Activated CD4-positive, alpha-beta T cell treated with anti-CD3 and anti-CD28 coated beads, Interleukin-2, amount 10 ng/mL, durations not matched to agents 24 days and 14 days (primary cell): ENCODE measurements at regions not wholly inside any gene's neighbourhood (a gene's known extent, or its start where the extent isn't known, plus 50 kb on each side); places are given as distances from the start of the nearest gene placed in this dataset.
"Not testable (repeated sequence)": the region's sequence is repeated elsewhere in the genome, so short reads cannot be mapped to it uniquely, and the experiment has no call there.

Experiments used
- DNase-seq: peaks from one replicate; pipeline ENCODE4 v3.0.0; 2022
- H3K27ac Mint-ChIP-seq: one replicate; pipeline ENCODE4 v1.8.0; 2022; ENCODE audit warnings: mild to moderate bottlenecking, mixed read lengths
- H3K27me3 Mint-ChIP-seq: one replicate; pipeline ENCODE4 v1.8.0; 2022; ENCODE audit warnings: mixed read lengths
- H3K36me3 Mint-ChIP-seq: one replicate; pipeline ENCODE4 v1.8.0; 2022; ENCODE audit warnings: low read depth, mild to moderate bottlenecking, mixed read lengths
- H3K4me1 Mint-ChIP-seq: one replicate; pipeline ENCODE4 v1.8.0; 2021; ENCODE audit warnings: mixed read lengths
- H3K4me3 Mint-ChIP-seq: one replicate; pipeline ENCODE4 v1.8.0; 2022; ENCODE audit warnings: mild to moderate bottlenecking, moderate library complexity, mixed read lengths
- H3K9me3 Mint-ChIP-seq: one replicate; pipeline ENCODE4 v1.8.0; 2021; ENCODE audit warnings: mixed read lengths
- intact Hi-C: fragments of 100-400 bp; cut with micrococcal nuclease; formaldehyde crosslinking; loops from one replicate; pipeline ENCODE4 v1.15.1; 2023

DNA sequence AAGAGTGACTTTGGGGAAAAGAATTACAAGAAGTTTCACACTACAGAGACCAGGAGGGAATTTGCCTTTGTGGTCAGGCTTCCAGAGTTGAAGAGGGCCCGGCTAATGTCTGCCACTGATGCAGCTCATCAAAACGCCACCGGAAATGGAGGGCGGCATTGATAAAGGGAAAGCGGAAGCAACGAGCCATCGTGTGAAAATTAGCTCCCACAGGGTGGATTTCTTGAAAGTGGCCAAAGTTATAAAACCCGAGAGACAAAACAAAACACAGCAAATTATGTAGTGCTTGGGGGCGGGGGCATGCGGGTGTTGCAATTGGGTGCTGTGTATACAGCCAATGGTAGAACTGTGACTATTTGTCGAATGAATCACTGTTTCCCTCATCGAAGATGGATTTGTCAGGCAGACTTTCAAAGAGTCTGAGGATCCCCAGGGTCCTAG, 113.0 kb downstream of the ADAMTS15 start:
- no peak overlapping the region for H3K27ac Mint-ChIP-seq
- H3K4me1 Mint-ChIP-seq = no peaks in the 10 kb centered on the region
- intact Hi-C loops = no loop called here
- no peaks in the 10 kb centered on the region for H3K36me3 Mint-ChIP-seq
- H3K4me3 Mint-ChIP-seq = no peak overlapping the region
- DNase-seq = no peak
- no peaks in the 10 kb centered on the region for H3K27me3 Mint-ChIP-seq
- no peaks in the 10 kb centered on the region for H3K9me3 Mint-ChIP-seq

DNA sequence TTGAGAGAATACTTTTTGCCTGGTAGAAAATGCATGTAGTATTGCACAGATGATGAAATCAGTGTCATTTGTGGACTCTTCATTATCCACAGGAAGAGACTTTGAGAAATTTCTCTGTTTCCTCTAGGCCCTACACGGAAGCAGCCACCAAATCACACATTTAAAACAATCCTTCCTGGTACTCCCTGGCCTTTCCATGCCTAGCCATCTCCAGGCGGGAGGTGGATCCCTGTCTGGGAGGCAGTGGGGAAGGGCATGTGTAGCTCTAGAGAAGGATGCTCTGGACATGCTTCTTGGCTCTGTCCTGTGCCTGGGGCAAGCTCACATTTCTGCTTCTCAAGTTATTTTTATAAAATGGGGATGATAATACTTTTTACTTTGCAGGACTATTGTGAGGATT, 114.1 kb downstream of the ADAMTS15 start:
- H3K4me3 Mint-ChIP-seq = no peak overlapping the region
- intact Hi-C loops = no loop called here
- H3K4me1 Mint-ChIP-seq = no peaks in the 10 kb centered on the region
- DNase-seq = no peak
- no peak overlapping the region for H3K27ac Mint-ChIP-seq
- H3K36me3 Mint-ChIP-seq = no peaks in the 10 kb centered on the region
- H3K27me3 Mint-ChIP-seq = no peaks in the 10 kb centered on the region
- H3K9me3 Mint-ChIP-seq = no peaks in the 10 kb centered on the region

DNA sequence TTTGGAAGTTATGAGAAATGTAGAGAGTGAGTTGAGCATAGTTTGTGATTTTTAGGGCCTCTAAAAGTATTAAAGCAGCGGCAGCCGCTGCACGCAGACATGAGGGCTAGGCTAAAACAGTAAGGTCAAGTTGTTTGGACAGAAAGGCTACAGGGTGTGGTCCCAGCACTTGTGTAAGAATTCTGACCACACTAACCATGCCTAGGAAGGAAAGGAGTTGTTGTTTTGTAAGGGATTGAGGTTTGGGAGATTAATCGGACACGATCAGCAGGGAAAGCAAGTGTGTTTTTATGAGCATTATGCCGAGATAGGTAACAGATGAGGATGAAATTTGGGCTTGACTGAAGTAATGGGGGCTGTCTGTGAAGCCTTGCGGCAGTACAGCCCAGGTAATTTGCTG, 117.9 kb downstream of the ADAMTS15 start:
- H3K9me3 Mint-ChIP-seq, H3K4me1 Mint-ChIP-seq, H3K36me3 Mint-ChIP-seq: not testable (repeated sequence)

DNA sequence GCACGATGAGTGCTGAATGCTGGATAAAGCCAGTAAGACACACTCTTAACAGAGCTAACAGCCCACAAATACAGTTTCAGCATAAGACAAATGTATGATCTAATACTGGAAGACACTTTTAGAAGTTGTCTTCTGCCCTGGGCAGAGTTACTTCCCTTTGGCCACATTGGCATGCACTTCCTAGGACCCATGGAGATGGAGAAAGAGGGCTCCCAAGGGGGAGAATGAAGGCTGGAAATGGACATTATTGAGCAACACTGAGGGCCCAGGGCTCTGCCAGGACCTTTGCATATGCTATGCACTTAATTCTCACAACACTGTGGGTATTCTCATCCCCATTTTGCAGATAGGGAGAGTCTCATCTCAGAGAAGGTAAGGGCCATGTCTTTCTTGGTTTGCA, 123.1 kb downstream of the ADAMTS15 start:
- no peak overlapping the region for H3K4me3 Mint-ChIP-seq
- H3K36me3 Mint-ChIP-seq = no peaks in the 10 kb centered on the region
- H3K27me3 Mint-ChIP-seq = peaks cover 5% of the 10 kb centered on the region
- H3K4me1 Mint-ChIP-seq = no peaks in the 10 kb centered on the region
- H3K27ac Mint-ChIP-seq = no peak overlapping the region
- no peaks in the 10 kb centered on the region for H3K9me3 Mint-ChIP-seq
- intact Hi-C loops = no loop called here
- DNase-seq = no peak

More for the DNA sequence above, 117.9 kb downstream of the ADAMTS15 start:
- H3K4me3 Mint-ChIP-seq, intact Hi-C loops, H3K27ac Mint-ChIP-seq, H3K27me3 Mint-ChIP-seq, DNase-seq: not testable (repeated sequence)

DNA sequence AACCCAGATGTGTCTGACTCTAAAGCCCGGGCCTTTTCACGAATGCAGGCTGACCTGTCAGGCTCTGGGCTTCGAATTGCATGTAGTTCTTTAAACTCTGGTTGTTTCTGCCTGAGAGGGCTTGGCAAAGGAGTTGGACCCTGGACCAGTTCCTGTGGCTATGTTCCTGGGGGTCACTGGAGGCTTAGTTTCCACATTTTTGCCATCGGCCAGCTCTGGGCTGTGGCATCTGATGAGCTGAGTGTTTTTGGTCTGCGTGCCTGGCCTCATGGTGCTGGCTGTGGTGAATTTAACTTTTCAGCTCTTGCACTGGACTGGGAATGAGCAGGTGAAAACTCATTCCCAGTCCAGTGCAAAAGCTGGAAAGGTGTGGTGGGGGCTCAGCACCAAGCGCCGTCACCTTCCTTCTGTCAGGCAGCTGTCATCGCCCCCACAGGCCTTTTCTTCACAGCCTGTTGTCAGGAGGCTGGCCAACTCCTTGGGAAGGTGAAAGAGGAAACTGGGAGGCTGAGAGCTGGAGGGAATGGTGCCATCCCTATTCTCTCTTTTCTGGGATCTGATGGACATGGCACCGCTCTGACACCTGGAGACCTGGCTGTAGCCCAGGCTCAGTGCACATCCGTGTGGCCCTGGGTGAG, 123.6 kb downstream of the ADAMTS15 start:
- Mint-ChIP-seq H3K4me1 (no peaks in the 10 kb centered on the region), H3K9me3 (no peaks in the 10 kb centered on the region), H3K4me3 (no peak overlapping the region), H3K27ac (no peak overlapping the region), H3K36me3 (no peaks in the 10 kb centered on the region), H3K27me3 (peaks cover 5% of the 10 kb centered on the region)
- no peak for DNase-seq
- intact Hi-C loops = no loop called here

DNA sequence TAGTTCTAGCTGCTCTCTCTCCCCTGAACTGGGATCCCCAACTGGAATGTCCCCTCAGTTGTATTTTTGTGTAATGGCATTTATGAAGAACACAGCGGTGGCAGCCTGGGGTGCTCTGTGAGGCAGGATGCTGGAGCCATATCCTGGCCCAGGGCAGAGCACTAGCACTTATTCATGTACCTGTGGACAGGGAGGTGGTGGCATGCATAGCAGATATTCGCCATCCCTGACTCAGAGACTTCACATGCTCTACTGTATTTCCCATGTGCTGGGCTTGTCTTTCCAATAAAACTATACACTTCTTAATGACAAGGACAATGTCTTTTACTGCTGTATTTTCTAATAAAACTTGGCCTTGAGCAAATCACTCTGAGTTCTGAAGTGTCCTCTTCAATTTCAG, 125.3 kb downstream of the ADAMTS15 start:
- no peaks in the 10 kb centered on the region for H3K4me1 Mint-ChIP-seq

DNA sequence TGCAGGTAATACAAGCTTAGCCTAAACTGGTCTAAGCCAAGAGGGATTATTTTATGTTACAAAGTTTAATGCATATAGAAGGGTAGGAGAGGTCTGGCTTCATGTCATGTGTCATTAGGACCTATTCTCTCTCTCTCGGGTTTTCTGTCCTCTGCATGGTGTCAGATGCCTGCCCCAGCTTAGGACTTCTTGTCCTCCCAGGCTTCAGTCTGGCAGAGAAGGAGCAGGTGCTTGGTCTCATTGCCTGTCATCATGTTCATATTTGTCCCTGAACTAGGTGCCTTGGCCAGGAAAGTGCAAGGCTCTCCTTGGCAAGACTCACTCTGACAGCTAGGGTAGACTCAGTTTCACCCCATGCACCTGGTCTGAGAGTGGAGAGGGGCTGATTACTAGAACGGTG, 126.3 kb downstream of the ADAMTS15 start:
- no peaks in the 10 kb centered on the region for H3K9me3 Mint-ChIP-seq
- no peak overlapping the region for H3K4me3 Mint-ChIP-seq
- H3K27me3 Mint-ChIP-seq = peaks cover 5% of the 10 kb centered on the region
- H3K4me1 Mint-ChIP-seq = no peaks in the 10 kb centered on the region
- H3K27ac Mint-ChIP-seq = no peak overlapping the region
- DNase-seq = no peak
- intact Hi-C loops = no loop called here
- H3K36me3 Mint-ChIP-seq = no peaks in the 10 kb centered on the region

More for the DNA sequence above, 125.3 kb downstream of the ADAMTS15 start:
- DNase-seq = no peak
- Mint-ChIP-seq H3K36me3 (no peaks in the 10 kb centered on the region), H3K4me3 (no peak overlapping the region), H3K9me3 (no peaks in the 10 kb centered on the region), H3K27me3 (peaks cover 5% of the 10 kb centered on the region), H3K27ac (no peak overlapping the region)
- intact Hi-C loops = no loop called here

DNA sequence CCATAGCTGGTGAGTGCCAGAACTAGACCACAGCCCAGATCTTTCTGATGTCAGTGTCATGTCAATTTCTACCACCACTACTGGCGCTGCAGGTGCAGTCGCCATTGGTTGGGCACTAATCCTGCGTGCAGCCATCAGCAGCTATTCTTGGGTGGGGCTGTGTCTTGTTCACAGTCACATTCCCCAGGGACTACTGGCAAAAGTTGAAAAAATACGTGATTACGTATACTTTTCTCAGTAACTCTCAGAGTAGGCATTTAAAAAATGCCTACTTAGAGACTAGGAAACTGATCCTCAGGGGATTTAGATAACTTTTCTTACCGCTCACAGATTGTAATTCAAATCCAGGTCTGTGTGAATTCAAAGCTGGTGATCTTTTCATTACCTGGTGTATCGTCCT, 127.7 kb downstream of the ADAMTS15 start:
- Mint-ChIP-seq H3K27me3 (peaks cover 5% of the 10 kb centered on the region), H3K4me3 (no peak overlapping the region), H3K27ac (no peak overlapping the region), H3K4me1 (no peaks in the 10 kb centered on the region), H3K36me3 (no peaks in the 10 kb centered on the region), H3K9me3 (no peaks in the 10 kb centered on the region)
- DNase-seq = no peak
- intact Hi-C loops = no loop called here

DNA sequence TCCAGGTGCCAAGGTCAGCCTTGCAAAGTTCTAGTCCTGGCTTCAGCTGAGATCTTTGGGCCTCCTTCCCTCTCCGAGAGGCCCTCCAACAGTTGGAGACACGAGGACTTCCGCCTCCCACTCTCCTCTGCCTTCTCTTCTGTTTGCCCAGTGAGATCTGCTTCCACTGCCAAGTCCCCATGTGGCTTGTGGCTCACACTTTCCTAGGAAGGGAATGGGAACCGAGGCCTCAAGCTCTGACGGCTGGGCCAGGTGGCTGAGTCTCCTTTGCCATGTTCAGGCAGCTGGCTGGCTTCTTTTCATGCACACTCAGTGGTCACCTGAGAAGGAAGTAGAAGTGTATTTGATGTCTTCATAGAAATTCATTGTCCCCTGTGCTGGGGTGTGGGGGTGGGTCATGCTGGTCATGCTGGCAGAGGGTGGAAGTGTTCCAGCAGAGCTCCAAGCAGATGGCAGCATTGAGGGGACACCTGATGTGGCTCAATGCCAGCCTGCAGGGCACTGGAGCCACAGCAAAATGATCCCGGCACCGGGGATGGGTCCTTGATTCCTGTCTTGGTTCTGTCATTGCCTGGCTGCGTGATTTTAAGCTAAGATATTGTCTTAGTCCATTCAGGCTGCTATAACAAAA, 130.4 kb downstream of the ADAMTS15 start:
- intact Hi-C loops = no loop called here
- no peaks in the 10 kb centered on the region for H3K4me1 Mint-ChIP-seq
- peaks cover 5% of the 10 kb centered on the region for H3K27me3 Mint-ChIP-seq
- H3K4me3 Mint-ChIP-seq = no peak overlapping the region
- no peaks in the 10 kb centered on the region for H3K36me3 Mint-ChIP-seq
- no peak overlapping the region for H3K27ac Mint-ChIP-seq
- no peaks in the 10 kb centered on the region for H3K9me3 Mint-ChIP-seq
- DNase-seq = no peak

DNA sequence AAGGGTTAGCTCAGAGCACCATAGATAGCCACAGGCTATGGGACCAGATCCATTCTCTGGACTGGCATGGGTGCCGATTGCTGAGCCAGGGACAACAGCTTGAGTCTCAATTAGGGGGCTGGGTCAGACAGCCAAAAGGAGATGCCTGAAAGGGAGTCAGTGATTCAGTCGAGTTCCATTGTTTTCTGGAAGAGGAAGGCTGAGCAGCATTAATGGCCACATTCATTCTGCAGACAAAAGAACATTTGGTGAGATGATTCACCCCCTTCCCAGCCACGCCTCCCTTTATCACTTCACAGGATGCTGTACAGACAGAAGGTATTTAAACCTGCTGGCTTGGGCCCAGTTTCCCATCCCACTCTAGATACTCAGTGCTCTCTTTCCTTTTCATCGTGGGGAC, 131.9 kb downstream of the ADAMTS15 start:
- peaks cover 3% of the 10 kb centered on the region for H3K27me3 Mint-ChIP-seq
- intact Hi-C loops = no loop called here
- H3K36me3 Mint-ChIP-seq = no peaks in the 10 kb centered on the region
- H3K27ac Mint-ChIP-seq = no peak overlapping the region
- H3K4me3 Mint-ChIP-seq = no peak overlapping the region
- no peaks in the 10 kb centered on the region for H3K9me3 Mint-ChIP-seq
- no peak for DNase-seq
- H3K4me1 Mint-ChIP-seq = no peaks in the 10 kb centered on the region

DNA sequence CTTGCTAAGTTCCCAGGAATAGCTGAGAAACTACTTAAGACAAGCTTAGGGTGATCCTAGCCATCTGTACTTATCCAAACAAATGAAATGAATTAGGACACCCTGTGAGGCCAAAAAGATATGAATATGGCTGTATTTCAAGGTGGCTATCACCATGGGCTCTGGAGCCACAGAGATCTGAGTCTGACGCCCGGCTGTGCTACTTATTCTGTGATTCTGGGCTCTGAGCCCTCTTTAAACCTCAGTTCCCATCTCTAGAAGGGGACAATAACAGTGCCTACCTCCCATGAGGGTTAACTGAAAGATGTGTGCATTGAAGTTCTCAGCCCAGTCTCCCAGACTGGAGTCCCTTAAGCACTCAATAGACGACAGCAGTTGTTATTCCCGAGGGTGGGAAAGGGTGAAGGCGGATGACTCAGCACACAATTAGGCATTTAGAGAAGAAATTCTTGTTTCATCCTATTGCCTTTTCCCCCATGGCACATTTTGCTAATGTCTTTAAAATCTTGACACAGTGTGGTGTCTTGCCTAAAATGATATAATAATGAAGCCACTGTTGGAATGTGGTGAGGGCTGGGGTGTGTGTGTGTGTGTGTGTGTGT, 132.5 kb downstream of the ADAMTS15 start:
- Mint-ChIP-seq H3K4me1 (no peaks in the 10 kb centered on the region), H3K27me3 (no peaks in the 10 kb centered on the region), H3K36me3 (no peaks in the 10 kb centered on the region), H3K4me3 (no peak overlapping the region), H3K9me3 (no peaks in the 10 kb centered on the region), H3K27ac (no peak overlapping the region)
- no peak for DNase-seq
- intact Hi-C loops = no loop called here

DNA sequence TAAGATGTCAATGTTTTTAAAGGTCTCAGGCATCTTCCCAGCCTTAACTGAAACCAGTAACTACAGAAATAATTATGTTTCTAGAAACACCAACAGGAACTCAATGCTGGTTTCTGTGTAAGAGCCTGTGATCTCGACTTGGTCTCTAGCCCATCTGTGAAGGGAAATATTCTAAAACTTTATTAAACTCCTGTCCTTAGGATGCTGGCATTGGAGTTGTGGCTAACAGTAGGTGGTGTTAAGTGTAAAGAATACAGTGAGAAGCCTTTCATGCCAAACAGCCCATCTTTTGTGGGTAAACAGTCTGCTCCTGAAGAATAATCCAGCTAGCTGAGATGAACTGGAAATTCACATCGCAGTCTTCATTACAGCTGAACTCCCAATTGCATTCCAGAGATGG, 133.2 kb downstream of the ADAMTS15 start:
- Mint-ChIP-seq H3K9me3 (no peaks in the 10 kb centered on the region), H3K4me3 (no peak overlapping the region), H3K4me1 (no peaks in the 10 kb centered on the region), H3K36me3 (no peaks in the 10 kb centered on the region), H3K27me3 (no peaks in the 10 kb centered on the region), H3K27ac (no peak overlapping the region)
- DNase-seq = no peak
- intact Hi-C loops = no loop called here

DNA sequence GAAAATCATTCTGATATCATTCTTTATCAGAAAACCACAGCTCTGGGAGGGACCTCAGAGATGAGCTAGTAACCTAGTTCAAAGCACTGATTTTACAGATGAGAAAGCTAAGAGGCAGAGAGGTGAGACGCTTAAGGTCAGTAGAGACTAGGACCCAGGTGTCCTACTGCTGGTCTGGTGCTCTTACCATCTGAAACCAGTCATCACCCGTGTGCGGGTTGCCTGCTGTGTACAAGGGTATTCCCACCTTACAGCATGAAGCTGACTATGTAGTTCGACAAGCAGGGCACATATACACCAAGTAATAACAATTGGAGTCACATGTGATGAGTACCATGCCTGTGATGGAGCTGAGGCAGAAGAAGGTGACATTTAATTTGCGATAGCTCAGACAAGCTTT, 133.7 kb downstream of the ADAMTS15 start:
- no peaks in the 10 kb centered on the region for H3K27me3 Mint-ChIP-seq
- H3K36me3 Mint-ChIP-seq = no peaks in the 10 kb centered on the region
- no peaks in the 10 kb centered on the region for H3K4me1 Mint-ChIP-seq
- intact Hi-C loops = no loop called here
- no peaks in the 10 kb centered on the region for H3K9me3 Mint-ChIP-seq
- H3K27ac Mint-ChIP-seq = no peak overlapping the region
- H3K4me3 Mint-ChIP-seq = no peak overlapping the region
- no peak for DNase-seq

DNA sequence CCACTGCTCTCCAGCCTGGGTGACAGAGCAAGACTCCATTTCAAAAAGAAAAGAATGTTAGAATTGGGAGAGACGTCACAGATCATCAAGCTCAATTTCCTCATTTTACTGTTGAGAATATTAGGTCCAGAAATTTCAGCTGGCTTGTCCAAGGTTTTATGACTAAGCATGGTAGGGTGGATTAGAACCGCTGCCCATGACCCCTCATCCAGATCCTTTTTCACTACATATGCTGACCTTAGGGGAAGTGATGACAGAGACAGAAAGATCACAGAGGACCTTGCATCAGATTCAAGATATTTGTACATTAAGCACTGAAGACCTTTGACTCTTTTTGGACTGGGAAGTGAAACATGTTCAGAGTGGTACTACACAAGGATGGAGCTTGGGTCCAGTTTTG, 134.5 kb downstream of the ADAMTS15 start:
- Mint-ChIP-seq H3K27ac (no peak overlapping the region), H3K27me3 (no peaks in the 10 kb centered on the region), H3K9me3 (no peaks in the 10 kb centered on the region), H3K4me3 (no peak overlapping the region), H3K4me1 (no peaks in the 10 kb centered on the region), H3K36me3 (no peaks in the 10 kb centered on the region)
- no peak for DNase-seq
- intact Hi-C loops = no loop called here

DNA sequence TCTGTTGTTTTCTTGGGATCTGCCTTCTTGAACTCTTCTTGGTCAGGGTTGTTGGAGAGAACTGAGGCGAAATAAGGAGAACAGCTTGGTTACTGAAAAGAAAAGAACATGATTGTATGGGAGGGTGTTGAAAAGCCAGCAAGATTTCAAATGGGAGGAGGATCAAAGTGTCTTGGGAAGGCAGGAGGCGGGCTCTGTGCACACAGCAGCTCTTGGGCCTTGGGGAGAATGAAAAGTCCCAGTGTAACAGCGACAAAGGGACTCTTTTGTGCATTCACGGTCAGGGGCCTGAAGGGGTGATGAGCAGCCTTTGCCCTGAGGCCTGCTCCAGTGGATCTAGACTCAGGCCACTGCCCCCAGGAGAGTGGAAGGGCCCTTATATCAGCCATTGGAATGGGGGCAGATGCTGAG, 135.4 kb downstream of the ADAMTS15 start:
- Mint-ChIP-seq H3K4me1 (no peaks in the 10 kb centered on the region), H3K9me3 (no peaks in the 10 kb centered on the region), H3K27me3 (no peaks in the 10 kb centered on the region), H3K4me3 (no peak overlapping the region), H3K27ac (no peak overlapping the region), H3K36me3 (no peaks in the 10 kb centered on the region)
- intact Hi-C loops = no loop called here
- no peak for DNase-seq
